Astrocyte (in vitro differentiated cells and primary cell): ENCODE measurements at regions not wholly inside any gene's neighbourhood (a gene's known extent, or its start where the extent isn't known, plus 50 kb on each side); places are given as distances from the start of the nearest gene placed in this dataset.

ENCODE experiments used
- DNase-seq: peaks from one replicate; pipeline ENCODE4 v3.0.0-alpha.2; 2010; ENCODE audit warnings: low read depth
- FAIRE-seq: peaks from 2 replicates; lab custom pipeline; 2011; peaks lifted over from hg19 to GRCh38; lab: Jason Lieb, UNC
- H2AFZ ChIP-seq: 2 replicates; pipeline ENCODE4 v1.6.0; 2012; ENCODE audit warnings: low read depth, low read length, inconsistent platforms
- H3K27ac ChIP-seq: 2 replicates; pipeline ENCODE4 v1.5.1; 2011; ENCODE audit warnings: low read depth, low read length, inconsistent platforms
- H3K27me3 ChIP-seq: 2 replicates; pipeline ENCODE4 v1.6.0; 2011; ENCODE audit warnings: low read length, inconsistent platforms; ENCODE audit not compliant: insufficient read depth
- H3K36me3 ChIP-seq: 2 replicates; pipeline ENCODE4 v1.5.1; 2011; ENCODE audit warnings: low read length, inconsistent platforms; ENCODE audit not compliant: insufficient read depth
- H3K4me1 ChIP-seq: 2 replicates; pipeline ENCODE4 v1.5.1; 2011; ENCODE audit warnings: low read length, inconsistent platforms; ENCODE audit not compliant: insufficient read depth
- H3K4me2 ChIP-seq: 2 replicates; pipeline ENCODE4 v1.6.0; 2012; ENCODE audit warnings: low read length, inconsistent platforms
- H3K4me3 ChIP-seq: 2 replicates; pipeline ENCODE4 v1.5.1; 2011; ENCODE audit warnings: low read depth, mild to moderate bottlenecking, low read length, inconsistent platforms; ENCODE audit not compliant: insufficient read depth
- H3K79me2 ChIP-seq: 2 replicates; pipeline ENCODE4 v1.6.0; 2012; ENCODE audit warnings: mild to moderate bottlenecking, low read length, inconsistent platforms; ENCODE audit not compliant: insufficient read depth
- H3K9ac ChIP-seq: 2 replicates; pipeline ENCODE4 v1.6.0; 2012; ENCODE audit warnings: mild to moderate bottlenecking, low read length, inconsistent platforms
- H3K9me3 ChIP-seq: 2 replicates; pipeline ENCODE4 v1.5.1; 2012; ENCODE audit warnings: low read depth, mild to moderate bottlenecking, low read length, inconsistent platforms; ENCODE audit not compliant: insufficient read depth
- H4K20me1 ChIP-seq: 2 replicates; pipeline ENCODE4 v1.6.0; 2012; ENCODE audit warnings: low read length, inconsistent platforms; ENCODE audit not compliant: insufficient read depth
- H3K27ac Mint-ChIP-seq: one replicate; pipeline ENCODE4 v1.8.0; 2021; ENCODE audit warnings: mild to moderate bottlenecking, mixed read lengths; ENCODE audit not compliant: unreplicated experiment
- H3K27me3 Mint-ChIP-seq: one replicate; pipeline ENCODE4 v1.8.0; 2021; ENCODE audit warnings: low read depth, mixed read lengths; ENCODE audit not compliant: unreplicated experiment
- H3K36me3 Mint-ChIP-seq: one replicate; pipeline ENCODE4 v1.8.0; 2021; ENCODE audit warnings: low read depth, mixed read lengths; ENCODE audit not compliant: unreplicated experiment
- H3K4me1 Mint-ChIP-seq: one replicate; pipeline ENCODE4 v1.8.0; 2021; ENCODE audit warnings: low read depth, mixed read lengths; ENCODE audit not compliant: unreplicated experiment
- H3K4me3 Mint-ChIP-seq: one replicate; pipeline ENCODE4 v1.8.0; 2021; ENCODE audit warnings: mild to moderate bottlenecking, moderate library complexity, mixed read lengths; ENCODE audit not compliant: unreplicated experiment
- H3K9me3 Mint-ChIP-seq: one replicate; pipeline ENCODE4 v1.8.0; 2021; ENCODE audit warnings: mild to moderate bottlenecking, mixed read lengths; ENCODE audit not compliant: unreplicated experiment
- CTCF ChIP-seq: IDR thresholded peaks from 2 replicates; pipeline ENCODE4 v1.5.1; 2011; ENCODE audit warnings: low read depth, mild to moderate bottlenecking, inconsistent platforms, low read length, moderate library complexity; ENCODE audit not compliant: insufficient read depth
- EZH2 ChIP-seq: IDR thresholded peaks from 2 replicates; pipeline ENCODE4 v1.6.1; 2012; ENCODE audit warnings: mild to moderate bottlenecking, low read length, inconsistent platforms; ENCODE audit not compliant: insufficient read depth

- FAIRE-seq (no peak), DNase-seq (no peak)
- Histone ChIP-seq H3K27ac (no peak overlapping the region), H3K9ac (no peak overlapping the region), H2AFZ (no peak overlapping the region), H3K9me3 (no peaks in the 10 kb centered on the region), H3K27me3 (peaks cover 14% of the 10 kb centered on the region), H3K36me3 (no peaks in the 10 kb centered on the region), H3K4me1 (peaks cover 41% of the 10 kb centered on the region), H3K4me2 (no peak overlapping the region), H4K20me1 (no peaks in the 10 kb centered on the region), H3K79me2 (no peaks in the 10 kb centered on the region), H3K4me3 (no peak overlapping the region)
- Mint-ChIP-seq H3K4me3 (no peak overlapping the region), H3K27me3 (peaks cover 22% of the 10 kb centered on the region), H3K4me1 (peaks cover 53% of the 10 kb centered on the region), H3K36me3 (peaks cover 3% of the 10 kb centered on the region), H3K27ac (no peak overlapping the region), H3K9me3 (no peaks in the 10 kb centered on the region)
- no peak for TF ChIP-seq EZH2
- no peak for TF ChIP-seq CTCF
Measured at GRCh38 chr1:38135625-38136414, 89.2 kb upstream of the POU3F1 start.

GRCh38 chr1:38134294-38134755 lies 87.7 kb upstream of the POU3F1 start:
- Mint-ChIP-seq H3K27ac (no peak overlapping the region), H3K36me3 (peaks cover 3% of the 10 kb centered on the region), H3K9me3 (no peaks in the 10 kb centered on the region), H3K4me3 (no peak overlapping the region), H3K27me3 (peaks cover 22% of the 10 kb centered on the region), H3K4me1 (peaks cover 49% of the 10 kb centered on the region)
- Histone ChIP-seq H3K4me2 (peak overlapping the region; percentile 34), H3K27ac (no peak overlapping the region), H3K27me3 (peaks cover 14% of the 10 kb centered on the region), H4K20me1 (no peaks in the 10 kb centered on the region), H2AFZ (no peak overlapping the region), H3K4me3 (no peak overlapping the region), H3K79me2 (no peaks in the 10 kb centered on the region), H3K4me1 (peaks cover 39% of the 10 kb centered on the region), H3K36me3 (no peaks in the 10 kb centered on the region), H3K9me3 (no peaks in the 10 kb centered on the region), H3K9ac (no peak overlapping the region)
- DNase-seq: no peak
- no peak for FAIRE-seq
- TF ChIP-seq EZH2 (peak; percentile 70), CTCF (no peak)

GRCh38 chr1:38133756-38134155 lies 87.2 kb upstream of the POU3F1 start:
- Histone ChIP-seq H3K9ac (no peak overlapping the region), H3K27me3 (peaks cover 14% of the 10 kb centered on the region), H3K4me1 (peaks cover 33% of the 10 kb centered on the region), H3K27ac (no peak overlapping the region), H3K4me2 (no peak overlapping the region), H2AFZ (no peak overlapping the region), H3K9me3 (no peaks in the 10 kb centered on the region), H3K79me2 (no peaks in the 10 kb centered on the region), H4K20me1 (no peaks in the 10 kb centered on the region), H3K4me3 (no peak overlapping the region), H3K36me3 (no peaks in the 10 kb centered on the region)
- H3K9me3 Mint-ChIP-seq: no peaks in the 10 kb centered on the region
- TF ChIP-seq EZH2 (no peak), CTCF (no peak)
- DNase-seq: no peak
- peaks cover 22% of the 10 kb centered on the region for H3K27me3 Mint-ChIP-seq
- peaks cover 3% of the 10 kb centered on the region for H3K36me3 Mint-ChIP-seq
- H3K4me3 Mint-ChIP-seq: no peak overlapping the region
- no peak overlapping the region for H3K27ac Mint-ChIP-seq
- peaks cover 43% of the 10 kb centered on the region for H3K4me1 Mint-ChIP-seq
- FAIRE-seq: no peak
